CD4-positive, alpha-beta T cell (primary cell): ENCODE measurements at regions not wholly inside any gene's neighbourhood (a gene's known extent, or its start where the extent isn't known, plus 50 kb on each side); places are given as distances from the start of the nearest gene placed in this dataset.
"Not testable (repeated sequence)": the region's sequence is repeated elsewhere in the genome, so short reads cannot be mapped to it uniquely, and the experiment has no call there.

Experiments
- ATAC-seq: fragments of 200-7000 bp; cut with Tn5 transposase; one replicate; pipeline ENCODE4 v1.10.0; 2022; ENCODE audit warnings: mild to moderate bottlenecking; ENCODE audit not compliant: poor library complexity
- CTCF ChIA-PET: fragments of 350-600 bp; sonication (Branson Sonifier 250); formaldehyde crosslinking; loops from one replicate; lab custom pipeline; 2021; ENCODE audit warnings: antibody characterized with exemption, inconsistent platforms; lab: Charles Lee
- POLR2A ChIA-PET: fragments of 350-600 bp; sonication (Branson Sonifier 250); formaldehyde crosslinking; loops from one replicate; lab custom pipeline; 2021; ENCODE audit warnings: antibody characterized with exemption, inconsistent platforms; lab: Charles Lee
- DNase-seq, 14 experiments: peaks; one replicate each; pipeline ENCODE4 v3.0.0-alpha.2; 2013 to 2020; ENCODE audit warnings: mixed read lengths in 2 of 14
- H3K27ac ChIP-seq, 2 donors: one replicate each; pipeline versions ENCODE4 v1.5.1 to v1.7.0; 2013; ENCODE audit warnings: low read length in 2 of 2, low read depth in 1 of 2, mild to moderate bottlenecking in 1 of 2
- H3K27me3 ChIP-seq, 2 experiments: 1 replicate in 1 of 2; 2 replicates in 1 of 2; pipeline versions ENCODE4 v1.6.1 to v1.7.0; 2013; ENCODE audit warnings: low read length in 2 of 2, control low read depth in 1 of 2, mild to moderate bottlenecking in 1 of 2, moderate library complexity in 1 of 2; ENCODE audit not compliant: insufficient read depth in 2 of 2, control insufficient read depth in 1 of 2
- H3K36me3 ChIP-seq: one replicate; pipeline ENCODE4 v1.6.1; 2013; ENCODE audit warnings: low read length, control low read depth; ENCODE audit not compliant: insufficient read depth
- H3K4me1 ChIP-seq: one replicate; pipeline ENCODE4 v1.6.1; 2013; ENCODE audit warnings: low read length, control low read depth; ENCODE audit not compliant: insufficient read depth
- H3K4me3 ChIP-seq: one replicate; pipeline ENCODE4 v1.5.1; 2013; ENCODE audit warnings: mild to moderate bottlenecking, low read length, moderate library complexity
- H3K9me3 ChIP-seq, 2 experiments: 1 replicate in 1 of 2; 2 replicates in 1 of 2; pipeline versions ENCODE4 v1.6.1 to v1.7.0; 2013; ENCODE audit warnings: low read length in 2 of 2, mild to moderate bottlenecking in 2 of 2, control low read depth in 1 of 2, moderate library complexity in 1 of 2; ENCODE audit not compliant: control insufficient read depth in 1 of 2, insufficient read depth in 1 of 2
- H3K27ac Mint-ChIP-seq: one replicate; pipeline ENCODE4 v1.8.0; 2020; ENCODE audit warnings: mixed read lengths
- H3K27me3 Mint-ChIP-seq: one replicate; pipeline ENCODE4 v1.8.0; 2021; ENCODE audit warnings: mixed read lengths
- H3K36me3 Mint-ChIP-seq: one replicate; pipeline ENCODE4 v1.8.0; 2021; ENCODE audit warnings: low read depth, mixed read lengths
- H3K4me1 Mint-ChIP-seq: one replicate; pipeline ENCODE4 v1.8.0; 2021; ENCODE audit warnings: low read depth, mixed read lengths
- H3K4me3 Mint-ChIP-seq: one replicate; pipeline ENCODE4 v1.8.0; 2020; ENCODE audit warnings: mild to moderate bottlenecking, mixed read lengths
- H3K9me3 Mint-ChIP-seq: one replicate; pipeline ENCODE4 v1.8.0; 2020; ENCODE audit warnings: mixed read lengths
- intact Hi-C, 2 experiments: fragments of 100-400 bp; cut with DNase I in 1 of 2; cut with micrococcal nuclease in 1 of 2; formaldehyde crosslinking; loops; one replicate each; pipeline versions ENCODE4 v1.15.1 to v1.9.0; 2023 to 2025; cut with DNase I, micrococcal nuclease
- TF ChIP-seq, protein P1 (sequence below): fragments of 200-600 bp; IDR thresholded peaks from one replicate; pipeline ENCODE4 v1.8.0; 2022; ENCODE audit warnings: antibody characterized with exemption, mild to moderate bottlenecking

DNA sequence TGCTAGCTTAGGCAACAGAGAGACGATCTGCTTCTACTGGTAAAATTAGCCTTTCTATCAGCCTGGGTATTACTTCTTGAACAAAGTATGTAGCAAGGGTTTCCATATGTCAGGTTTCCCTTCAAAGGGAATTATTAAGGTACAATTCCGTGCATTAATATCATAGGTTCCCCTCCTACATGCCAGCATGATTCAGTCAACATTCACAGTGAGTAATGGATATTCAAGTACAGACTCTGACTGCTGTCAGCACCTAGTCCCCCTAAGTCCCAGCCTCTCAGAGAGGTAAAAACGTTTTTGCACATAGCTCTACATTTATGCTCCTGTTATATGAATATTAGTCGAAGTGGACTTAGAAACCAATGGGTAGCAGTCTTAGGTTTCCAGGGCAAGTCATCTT, 322.4 kb upstream of the CCNG1 start:
- peaks cover 0 to 5% of the 10 kb centered on the region in 2 experiments for H3K9me3 ChIP-seq
- no peaks in the 10 kb centered on the region for H3K36me3 ChIP-seq
- no peaks in the 10 kb centered on the region for H3K36me3 Mint-ChIP-seq
- H3K4me1 Mint-ChIP-seq = no peaks in the 10 kb centered on the region
- ChIA-PET POLR2A (no interaction called here), CTCF (no interaction called here)
- no peak for DNase-seq
- no peaks in the 10 kb centered on the region for H3K27me3 Mint-ChIP-seq
- no peak overlapping the region for H3K27ac Mint-ChIP-seq
- H3K27me3 ChIP-seq = no peaks in the 10 kb centered on the region
- intact Hi-C loops = no loop called here
- H3K4me3 Mint-ChIP-seq = no peak overlapping the region
- H3K4me3 ChIP-seq = no peak overlapping the region
- H3K9me3 Mint-ChIP-seq = peaks cover 8% of the 10 kb centered on the region
- ATAC-seq = no peak
- H3K4me1 ChIP-seq = no peaks in the 10 kb centered on the region
- TF ChIP-seq, protein P1, sequence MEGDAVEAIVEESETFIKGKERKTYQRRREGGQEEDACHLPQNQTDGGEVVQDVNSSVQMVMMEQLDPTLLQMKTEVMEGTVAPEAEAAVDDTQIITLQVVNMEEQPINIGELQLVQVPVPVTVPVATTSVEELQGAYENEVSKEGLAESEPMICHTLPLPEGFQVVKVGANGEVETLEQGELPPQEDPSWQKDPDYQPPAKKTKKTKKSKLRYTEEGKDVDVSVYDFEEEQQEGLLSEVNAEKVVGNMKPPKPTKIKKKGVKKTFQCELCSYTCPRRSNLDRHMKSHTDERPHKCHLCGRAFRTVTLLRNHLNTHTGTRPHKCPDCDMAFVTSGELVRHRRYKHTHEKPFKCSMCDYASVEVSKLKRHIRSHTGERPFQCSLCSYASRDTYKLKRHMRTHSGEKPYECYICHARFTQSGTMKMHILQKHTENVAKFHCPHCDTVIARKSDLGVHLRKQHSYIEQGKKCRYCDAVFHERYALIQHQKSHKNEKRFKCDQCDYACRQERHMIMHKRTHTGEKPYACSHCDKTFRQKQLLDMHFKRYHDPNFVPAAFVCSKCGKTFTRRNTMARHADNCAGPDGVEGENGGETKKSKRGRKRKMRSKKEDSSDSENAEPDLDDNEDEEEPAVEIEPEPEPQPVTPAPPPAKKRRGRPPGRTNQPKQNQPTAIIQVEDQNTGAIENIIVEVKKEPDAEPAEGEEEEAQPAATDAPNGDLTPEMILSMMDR = no peak
- H3K27ac ChIP-seq = no peak overlapping the region

DNA sequence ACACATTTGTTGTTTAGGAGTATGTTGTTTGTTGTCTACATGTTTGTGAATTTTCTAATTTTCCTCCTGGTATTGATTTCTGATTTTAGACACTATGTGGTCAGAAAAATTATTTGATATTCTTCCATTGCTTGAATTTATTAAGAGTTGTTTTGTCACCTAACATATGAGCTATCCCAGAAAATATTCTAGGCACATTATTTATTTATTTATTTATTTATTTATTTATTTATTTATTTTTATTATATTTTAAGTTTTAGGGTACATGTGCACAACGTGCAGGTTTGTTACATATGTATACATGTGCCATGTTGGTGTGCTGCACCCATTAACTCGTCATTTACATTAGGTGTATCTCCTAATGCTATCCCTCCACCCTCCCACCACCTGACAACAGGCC, 320.8 kb upstream of the CCNG1 start:
- H3K4me3 Mint-ChIP-seq, H3K27ac ChIP-seq, H3K27me3 ChIP-seq, H3K4me1 Mint-ChIP-seq, ATAC-seq, H3K36me3 Mint-ChIP-seq, intact Hi-C loops, H3K9me3 ChIP-seq, H3K27me3 Mint-ChIP-seq, DNase-seq, CTCF ChIA-PET, H3K27ac Mint-ChIP-seq, POLR2A ChIA-PET, H3K4me1 ChIP-seq, H3K9me3 Mint-ChIP-seq, H3K4me3 ChIP-seq, H3K36me3 ChIP-seq: not testable (repeated sequence)

DNA sequence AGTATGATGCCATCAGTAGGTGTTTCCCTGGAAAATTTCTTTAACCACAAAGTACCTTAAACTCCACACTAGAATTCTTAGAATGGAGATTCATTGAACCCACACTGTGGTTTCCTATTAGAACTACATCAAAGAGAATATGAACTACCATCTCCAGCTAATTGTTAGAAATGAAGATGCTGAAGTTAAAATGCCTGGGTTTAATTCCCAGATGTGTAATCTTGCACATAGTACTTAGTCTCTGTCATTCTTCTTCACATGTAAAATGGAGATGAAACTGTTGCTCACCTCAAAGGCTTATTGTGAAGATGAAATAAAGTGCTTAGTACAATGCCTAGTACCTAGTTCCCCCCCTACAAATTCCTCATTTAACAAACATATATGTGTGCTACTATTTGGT, 303.3 kb upstream of the CCNG1 start:
- Mint-ChIP-seq H3K9me3 (peaks cover 2% of the 10 kb centered on the region), H3K27ac (no peak overlapping the region), H3K4me3 (no peak overlapping the region), H3K27me3 (no peaks in the 10 kb centered on the region), H3K36me3 (no peaks in the 10 kb centered on the region), H3K4me1 (no peaks in the 10 kb centered on the region)
- Histone ChIP-seq H3K27ac (no peak overlapping the region), H3K4me3 (no peak overlapping the region), H3K36me3 (no peaks in the 10 kb centered on the region), H3K27me3 (no peaks in the 10 kb centered on the region), H3K9me3 (peaks cover 0 to 8% of the 10 kb centered on the region in 2 experiments), H3K4me1 (no peaks in the 10 kb centered on the region)
- DNase-seq (no peak), ATAC-seq (no peak)
- POLR2A ChIA-PET = no interaction called here
- TF ChIP-seq, protein P1 = no peak
- CTCF ChIA-PET = no interaction called here
- intact Hi-C loops = loop anchor here in 1 of 2 experiments (10.0 kb wide), 1 partner anchor 401 kb away; no protein-coding TSS in a partner anchor

DNA sequence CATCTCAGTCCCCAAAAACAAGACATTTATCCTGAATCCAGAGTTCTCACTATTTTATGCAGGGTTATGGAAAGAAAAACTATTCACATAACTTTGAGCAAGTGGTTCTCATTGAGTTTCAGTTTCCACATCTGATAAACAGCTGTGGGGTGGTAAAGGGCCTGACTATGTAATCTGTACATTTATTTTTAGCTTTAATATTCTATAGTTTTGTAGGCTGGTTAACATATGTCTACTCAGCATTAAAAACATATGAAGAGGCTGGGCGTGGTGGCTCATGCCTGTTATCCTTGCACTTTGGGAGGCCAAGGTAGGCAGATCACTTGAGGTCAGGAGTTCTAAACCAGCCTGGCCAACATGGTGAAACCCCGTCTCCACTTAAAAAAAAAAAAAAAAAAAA, 301.5 kb upstream of the CCNG1 start:
- H3K36me3 Mint-ChIP-seq = no peaks in the 10 kb centered on the region
- no peak overlapping the region for H3K27ac ChIP-seq
- no peak overlapping the region for H3K4me3 ChIP-seq
- H3K9me3 ChIP-seq = peaks cover 0 to 8% of the 10 kb centered on the region in 2 experiments
- no peaks in the 10 kb centered on the region for H3K36me3 ChIP-seq
- no peak for ATAC-seq
- no peaks in the 10 kb centered on the region for H3K27me3 Mint-ChIP-seq
- no peak overlapping the region for H3K27ac Mint-ChIP-seq
- H3K4me3 Mint-ChIP-seq = no peak overlapping the region
- intact Hi-C loops = loop anchor here in 1 of 2 experiments (10.0 kb wide), 1 partner anchor 399 kb away; no protein-coding TSS in a partner anchor
- TF ChIP-seq, protein P1 = no peak
- H3K4me1 Mint-ChIP-seq = no peaks in the 10 kb centered on the region
- H3K9me3 Mint-ChIP-seq = peaks cover 6% of the 10 kb centered on the region
- no peak for DNase-seq
- ChIA-PET POLR2A (no interaction called here), CTCF (no interaction called here)
- no peaks in the 10 kb centered on the region for H3K4me1 ChIP-seq
- no peaks in the 10 kb centered on the region for H3K27me3 ChIP-seq
